T1000 (cell line): ENCODE measurements at regions not wholly inside any gene's neighbourhood (a gene's known extent, or its start where the extent isn't known, plus 50 kb on each side); places are given as distances from the start of the nearest gene placed in this dataset.
"Not testable (repeated sequence)": the region's sequence is repeated elsewhere in the genome, so short reads cannot be mapped to it uniquely, and the experiment has no call there.

Experiments used
- DNase-seq: peaks from one replicate; lab custom pipeline; 2025; ENCODE audit warnings: mixed read lengths; lab: John Stamatoyannopoulos, UW

- not testable (repeated sequence) for DNase-seq
Measured at GRCh38 chrX:149420566-149420965, 84.5 kb downstream of the IDS start.

GRCh38 chrX:149398027-149398426 is 107.1 kb downstream of the IDS start:
- DNase-seq = no peak

- no peak for DNase-seq
Measured at GRCh38 chrX:149392921-149393320, 112.2 kb downstream of the IDS start.

GRCh38 chrX:149383852-149384251 is 121.3 kb downstream of the IDS start:
- DNase-seq = no peak

- no peak for DNase-seq
Measured at GRCh38 chrX:149374751-149375150, 130.4 kb downstream of the IDS start.

- no peak for DNase-seq
Measured at GRCh38 chrX:149372866-149373265, 132.2 kb downstream of the IDS start.

- DNase-seq = no peak
Measured at GRCh38 chrX:149371986-149372385, 133.1 kb downstream of the IDS start.

- DNase-seq = no peak
Measured at GRCh38 chrX:149370097-149370496, 135.0 kb downstream of the IDS start.

GRCh38 chrX:149365552-149365951 is 139.6 kb downstream of the IDS start:
- DNase-seq = no peak

GRCh38 chrX:149365061-149365460 is 140.0 kb downstream of the IDS start:
- no peak for DNase-seq

- DNase-seq = no peak
Measured at GRCh38 chrX:149363965-149364364, 141.1 kb downstream of the IDS start.

- no peak for DNase-seq
Measured at GRCh38 chrX:149346306-149346705, 158.8 kb downstream of the IDS start.

- no peak for DNase-seq
Measured at GRCh38 chrX:149322316-149322715, 182.8 kb downstream of the IDS start.

- DNase-seq = no peak
Measured at GRCh38 chrX:149313871-149314371, 191.2 kb downstream of the IDS start.

- no peak for DNase-seq
Measured at GRCh38 chrX:149312988-149313387, 192.1 kb downstream of the IDS start.

- no peak for DNase-seq
Measured at GRCh38 chrX:149312097-149312496, 193.0 kb downstream of the IDS start.

GRCh38 chrX:149302705-149303104 is 202.4 kb downstream of the IDS start:
- DNase-seq = no peak

GRCh38 chrX:149298111-149298510 is 207.0 kb downstream of the IDS start:
- DNase-seq = no peak

- no peak for DNase-seq
Measured at GRCh38 chrX:149296092-149296491, 209.0 kb downstream of the IDS start.

GRCh38 chrX:149286940-149287349 is 218.2 kb downstream of the IDS start:
- DNase-seq = no peak

GRCh38 chrX:149284616-149285015 is 220.5 kb downstream of the IDS start:
- no peak for DNase-seq

GRCh38 chrX:149283853-149284252 is 221.3 kb downstream of the IDS start:
- no peak for DNase-seq

GRCh38 chrX:149282909-149283308 is 222.2 kb downstream of the IDS start:
- no peak for DNase-seq

GRCh38 chrX:149280011-149280410 is 225.1 kb downstream of the IDS start:
- no peak for DNase-seq

- no peak for DNase-seq
Measured at GRCh38 chrX:149275836-149276235, 229.3 kb downstream of the IDS start.
